Inflammatory macrophage treated with lipopolysaccharide for 1 hour (primary cell): ENCODE measurements at regions not wholly inside any gene's neighbourhood (a gene's known extent, or its start where the extent isn't known, plus 50 kb on each side); places are given as distances from the start of the nearest gene placed in this dataset.

Experiments
- DNase-seq, 2 donors: peaks; one replicate each; pipeline ENCODE4 v3.0.0-alpha.2; 2020 to 2022

DNA sequence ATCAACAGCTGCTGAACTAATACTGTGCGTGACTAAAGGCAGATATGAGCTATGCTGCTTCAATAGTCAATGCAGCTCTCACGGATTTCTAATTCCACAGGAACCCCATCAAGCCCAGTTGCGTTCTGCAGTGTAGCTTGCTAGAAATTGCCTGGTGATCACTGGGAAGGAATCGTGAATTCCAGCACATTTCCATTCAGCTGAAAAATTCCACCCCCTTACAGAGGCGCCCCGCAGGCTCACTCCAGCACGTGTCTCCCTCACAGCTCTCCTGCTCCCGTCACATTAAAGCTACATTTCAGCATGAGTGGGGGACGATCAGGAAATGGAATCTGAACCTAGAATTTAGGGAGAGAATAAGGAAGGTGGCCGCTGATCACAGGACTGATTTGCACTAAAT, 534.8 kb downstream of the TCERG1L start:
- no peak for DNase-seq

- DNase-seq, result no peak
Observed at GRCh38 chr10:130777507-130778165, 533.9 kb downstream of the TCERG1L start.

DNA sequence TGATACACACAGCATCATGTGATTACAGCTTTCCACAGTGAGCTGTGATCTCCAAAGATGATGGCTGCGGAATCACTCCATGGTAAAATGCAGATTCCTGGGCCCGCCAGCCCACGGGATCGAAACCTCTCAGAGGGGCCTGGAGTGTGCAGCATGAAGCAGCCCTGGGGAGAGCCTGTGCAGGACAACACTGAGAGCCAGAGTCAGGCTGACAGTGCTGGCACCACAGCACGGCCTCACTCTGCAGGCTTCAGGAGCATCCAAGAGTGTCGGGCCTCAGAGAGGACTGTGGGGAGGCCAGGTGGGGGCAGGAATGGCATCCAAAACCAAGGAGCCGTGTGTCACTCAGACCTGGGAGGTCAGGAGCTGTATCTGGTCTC, 533.4 kb downstream of the TCERG1L start:
- DNase-seq, result no peak

DNA sequence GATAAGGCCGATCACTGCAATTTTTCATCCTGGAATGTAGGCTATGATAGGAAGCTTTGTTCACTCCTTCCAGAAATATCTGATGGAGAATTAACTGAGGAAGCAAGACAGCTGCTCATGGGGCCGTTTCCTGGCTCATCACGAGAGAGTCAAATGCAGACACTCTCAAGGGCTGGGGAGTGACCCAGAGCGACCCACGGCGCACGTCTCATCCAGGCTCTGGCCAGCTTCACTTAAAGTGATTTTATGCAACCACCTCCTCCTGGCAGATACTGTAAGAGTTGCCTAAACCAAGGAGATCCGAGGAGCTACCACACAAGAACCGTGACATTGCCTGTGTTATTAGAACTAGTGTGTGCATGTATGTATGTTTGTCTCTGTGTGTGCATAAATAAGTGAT, 530.8 kb downstream of the TCERG1L start:
- no peak for DNase-seq

- no peak for DNase-seq
Observed at GRCh38 chr10:130781206-130781605, 530.3 kb downstream of the TCERG1L start.

DNA sequence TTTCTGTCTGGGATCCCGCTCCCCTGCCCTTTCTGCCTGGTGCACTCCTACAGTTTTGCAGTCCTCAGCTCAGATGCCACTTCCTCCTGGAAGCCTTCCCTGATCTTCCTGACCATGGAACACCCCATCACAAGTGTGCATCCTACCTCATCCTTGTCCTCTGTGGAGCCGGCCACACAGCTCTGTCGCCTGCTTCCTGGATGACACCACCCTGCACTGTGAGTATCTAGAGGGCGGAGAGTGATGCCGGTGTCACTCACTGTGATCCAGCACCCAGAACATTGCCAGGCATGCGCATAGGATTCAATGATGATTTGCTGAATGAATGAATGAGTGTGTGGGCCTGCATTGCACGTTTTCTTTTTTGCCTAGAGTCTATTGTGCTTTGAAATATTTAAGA, 529.9 kb downstream of the TCERG1L start:
- no peak for DNase-seq

GRCh38 chr10:130782467-130782866, 529.1 kb downstream of the TCERG1L start:
- DNase-seq, result no peak

DNA sequence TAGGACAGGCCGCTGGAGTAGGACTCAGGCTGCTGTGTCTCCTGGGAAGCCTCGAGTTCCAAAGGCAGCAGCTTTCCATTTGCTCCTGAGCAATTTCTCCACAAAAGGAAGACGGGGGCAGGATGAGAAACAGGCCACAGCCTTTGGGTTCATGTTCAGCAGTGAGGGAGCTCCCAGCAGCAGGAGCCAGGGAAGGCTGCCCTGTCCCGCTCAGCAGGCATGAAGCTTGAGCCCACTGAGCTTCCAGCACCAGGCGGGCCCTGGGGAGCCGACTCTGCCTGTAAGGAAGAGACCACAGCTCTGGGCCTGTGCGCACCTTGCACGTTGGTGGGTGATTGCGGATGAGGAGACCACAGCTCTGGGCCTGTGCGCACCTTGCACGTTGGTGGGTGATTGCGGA, 527.2 kb downstream of the TCERG1L start:
- DNase-seq, result no peak

GRCh38 chr10:130786365-130786966, 525.1 kb downstream of the TCERG1L start:
- no peak for DNase-seq

DNA sequence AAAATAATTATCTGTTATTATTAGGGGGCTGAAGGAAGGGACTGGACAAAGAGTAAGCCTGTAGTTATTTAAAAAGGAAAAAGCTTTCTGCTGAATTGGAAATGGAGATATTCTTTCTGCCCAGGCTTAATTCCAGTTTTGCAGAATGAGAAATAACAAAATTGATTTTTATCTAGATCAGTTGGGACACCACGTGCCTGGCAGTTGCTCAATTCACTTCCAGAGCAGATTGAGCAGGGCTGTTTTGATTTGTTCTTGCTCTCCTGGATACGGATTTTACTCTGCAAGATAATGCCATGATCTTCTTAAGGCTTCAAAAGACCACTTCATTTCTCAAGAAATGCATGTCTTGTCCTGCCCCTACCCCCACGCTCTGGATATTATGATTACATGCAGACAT, 524.3 kb downstream of the TCERG1L start:
- DNase-seq, result no peak

DNA sequence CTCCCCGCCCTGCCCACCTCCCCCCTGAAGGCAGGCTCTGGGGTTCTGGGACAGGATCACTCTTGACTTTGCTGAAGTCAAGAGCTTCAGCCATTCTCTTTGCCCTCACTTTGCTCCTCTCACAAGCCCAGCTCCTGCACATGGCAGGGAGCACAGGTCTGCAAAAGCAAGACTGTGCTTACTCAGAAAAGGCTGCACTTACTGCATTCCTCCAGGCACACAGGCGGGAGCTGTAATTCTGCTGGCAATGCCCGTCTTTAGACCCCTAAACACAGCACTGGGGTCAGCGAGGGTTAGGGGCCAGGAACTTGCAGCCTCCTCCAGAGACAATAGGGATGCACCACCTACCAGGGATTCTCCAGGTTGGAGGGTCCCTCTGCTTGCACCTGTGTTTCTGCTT, 523.7 kb downstream of the TCERG1L start:
- DNase-seq, result no peak

- DNase-seq, result no peak
Observed at GRCh38 chr10:130790339-130790738, 521.2 kb downstream of the TCERG1L start.

DNA sequence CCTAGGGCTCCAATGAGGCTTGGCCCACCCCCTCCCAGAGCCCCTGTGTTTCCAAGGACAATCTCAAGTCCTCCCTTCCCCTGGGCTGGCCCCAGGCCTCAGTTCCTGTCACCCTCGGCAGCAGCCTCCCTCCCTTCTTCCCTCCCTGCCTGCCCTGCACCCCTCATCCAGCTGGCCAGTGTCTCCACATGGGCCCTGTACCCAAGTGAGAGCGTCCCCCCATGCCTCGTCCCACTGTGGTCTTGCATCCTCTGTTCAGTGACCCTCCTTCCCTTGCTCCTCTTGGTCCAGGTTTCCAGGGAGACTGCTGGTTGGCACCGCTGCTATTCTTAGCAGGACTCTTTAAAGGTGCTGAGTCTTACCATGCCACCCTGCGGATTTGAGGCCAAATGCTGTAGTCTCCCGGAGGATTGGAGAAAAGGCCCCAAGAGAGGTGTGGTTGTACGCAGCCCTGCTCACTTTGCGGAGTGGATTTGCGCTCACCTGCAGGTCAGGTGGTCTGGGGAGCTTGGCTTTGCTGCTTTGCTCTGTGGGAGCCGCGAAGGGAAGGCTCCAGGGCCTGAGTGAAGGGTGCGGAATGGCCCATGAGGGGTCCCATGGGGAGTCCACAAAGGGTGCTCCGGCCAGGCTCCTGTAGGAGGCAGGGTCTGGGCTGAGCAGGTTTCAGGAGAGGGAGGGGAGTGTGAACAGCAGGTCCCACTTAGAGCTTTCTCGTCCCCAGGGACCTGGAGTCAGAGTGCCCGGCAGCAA, 519.2 kb downstream of the TCERG1L start:
- DNase-seq, result no peak

GRCh38 chr10:130795819-130796218, 515.7 kb downstream of the TCERG1L start:
- no peak for DNase-seq

GRCh38 chr10:130799532-130799931, 512.0 kb downstream of the TCERG1L start:
- no peak for DNase-seq

- DNase-seq, result no peak
Observed at GRCh38 chr10:130800281-130800680, 511.2 kb downstream of the TCERG1L start.

DNA sequence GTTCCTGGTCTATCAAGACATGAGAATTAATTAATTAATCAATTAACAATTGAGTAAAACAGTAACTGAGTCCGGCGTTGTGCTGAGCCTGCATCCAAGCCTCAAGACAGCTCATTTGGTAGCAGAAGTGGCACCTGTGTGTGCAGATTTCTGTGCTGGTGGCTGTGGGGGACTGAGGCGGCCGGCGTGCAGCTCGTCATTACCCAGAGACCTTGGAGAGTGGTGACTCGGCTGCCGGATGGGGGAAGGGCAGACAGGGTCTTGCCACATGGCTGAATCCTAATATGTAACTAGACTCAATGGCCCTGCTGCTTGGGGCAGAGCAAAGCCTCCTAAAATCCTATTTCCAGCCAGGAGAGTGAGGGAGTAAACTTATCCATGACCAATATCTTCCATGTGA, 510.2 kb downstream of the TCERG1L start:
- no peak for DNase-seq

DNA sequence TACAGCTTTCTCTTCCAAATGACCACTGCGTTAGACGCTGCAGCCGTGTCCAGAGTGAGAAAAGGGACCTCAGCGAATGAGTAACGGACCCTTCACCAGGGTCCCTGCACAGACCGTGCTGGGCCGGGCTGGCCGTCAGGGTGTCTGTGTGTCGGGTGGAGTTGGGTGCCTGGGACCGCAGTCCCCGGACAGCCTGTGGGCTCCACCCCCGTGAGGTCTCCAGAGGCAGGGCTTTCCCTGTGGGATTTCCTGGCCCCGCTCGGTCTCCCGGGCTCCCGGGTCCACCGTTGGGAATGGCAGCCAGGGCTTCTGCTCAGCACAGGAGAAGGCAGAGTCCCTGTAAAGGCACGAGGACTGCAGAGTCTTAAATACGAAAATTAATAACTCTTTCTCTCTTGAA, 509.7 kb downstream of the TCERG1L start:
- DNase-seq, result no peak

- DNase-seq, result no peak
Observed at GRCh38 chr10:130802301-130802700, 509.2 kb downstream of the TCERG1L start.

GRCh38 chr10:130804281-130804680, 507.2 kb downstream of the TCERG1L start:
- DNase-seq, result no peak

GRCh38 chr10:130804778-130805634, 506.5 kb downstream of the TCERG1L start:
- no peak for DNase-seq

GRCh38 chr10:130805635-130806030, 505.9 kb downstream of the TCERG1L start:
- no peak for DNase-seq

DNA sequence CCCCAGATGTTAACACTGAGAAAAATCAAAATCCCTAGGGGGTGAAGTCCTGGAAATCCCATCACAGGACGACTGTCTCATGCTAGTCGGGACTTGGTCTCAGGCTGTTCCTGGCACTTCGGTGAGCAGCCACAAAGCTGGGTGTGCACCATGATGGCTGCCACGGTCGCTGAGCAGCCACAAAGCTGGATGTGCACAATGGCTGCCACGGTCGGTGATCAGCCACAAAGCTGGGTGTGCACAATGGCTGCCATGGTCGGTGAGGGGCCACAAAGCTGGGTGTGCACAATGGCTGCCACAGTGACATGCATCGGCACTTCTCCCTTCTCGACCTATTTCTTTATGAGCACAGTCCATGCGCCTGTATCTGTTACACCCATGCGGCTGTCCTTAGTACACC, 505.1 kb downstream of the TCERG1L start:
- DNase-seq, result no peak
